ENCODE measurements at regions not wholly inside any gene's neighbourhood (a gene's known extent, or its start where the extent isn't known, plus 50 kb on each side); places are given as distances from the start of the nearest gene placed in this dataset.

GRCh38 chr3:77898621-77899020 is 858.7 kb downstream of the ROBO2 start:
- no peaks in the 10 kb centered on the region for H3K79me2 ChIP-seq (ENCODE audit: insufficient read depth, low read length)
- peaks cover 16 to 33% (median 20%) of the 10 kb centered on the region in 3 experiments for H3K36me3 Mint-ChIP-seq (ENCODE audit: insufficient read depth in 1 of 3, low read depth in 3 of 3)
- DNase-seq: no peak

More at GRCh38 chr3:77898621-77899020, 858.7 kb downstream of the ROBO2 start:
- no peak overlapping the region for H3K4me3 Mint-ChIP-seq
- no peaks in the 10 kb centered on the region for H3K4me1 Mint-ChIP-seq
- no peak overlapping the region for H3K56ac ChIP-seq (ENCODE audit: insufficient read length, low read depth, low read length)
- no peaks in the 10 kb centered on the region for H3K27me3 Mint-ChIP-seq (ENCODE audit: low read depth)
- H4K20me1 ChIP-seq (ENCODE audit: control insufficient read depth, insufficient read depth, insufficient read length): no peaks in the 10 kb centered on the region
- no peaks in the 10 kb centered on the region for H3K9me3 ChIP-seq (ENCODE audit: control insufficient read depth, low read depth, low read length)
- no peak overlapping the region for H2BK20ac ChIP-seq (ENCODE audit: low read depth, low read length, poor library complexity, severe bottlenecking)
- H3K14ac ChIP-seq (ENCODE audit: insufficient read depth, low read length): no peak overlapping the region
- no peak overlapping the region for H3T11ph ChIP-seq (ENCODE audit: low read length)
- no peak overlapping the region for H2BK12ac ChIP-seq (ENCODE audit: insufficient read length, low read depth, low read length)
- H2BK15ac ChIP-seq (ENCODE audit: low read depth, low read length): no peak overlapping the region
- no CpG with 5 or more reads among the region's 1 CpG for WGBS (ENCODE audit: extremely low coverage, insufficient read length, low lambda C conversion rate)
- no peak overlapping the region for H2AFZ ChIP-seq (ENCODE audit: low read length)
- no peak overlapping the region for H3K23ac ChIP-seq (ENCODE audit: insufficient read length, low read depth, low read length)
- peaks cover 29 to 32% of the 10 kb centered on the region in 2 experiments for H3K9me3 Mint-ChIP-seq
- no peaks in the 10 kb centered on the region for H3K23me2 ChIP-seq (ENCODE audit: insufficient read length, low read depth, low read length, poor library complexity, severe bottlenecking)
- H2BK5ac ChIP-seq (ENCODE audit: insufficient read length, low read length): no peak overlapping the region
- no peak overlapping the region for H3K9ac ChIP-seq (ENCODE audit: extremely low read depth, insufficient read length, low read length)
- H3K27ac Mint-ChIP-seq: no peak overlapping the region
- no peak overlapping the region for H4K8ac ChIP-seq (replicated peaks; ENCODE audit: insufficient read length, low read depth, low read length)
- no peaks in the 10 kb centered on the region for H3K4me1 ChIP-seq (ENCODE audit: insufficient read depth, low read length)
- no peak overlapping the region for H4K91ac ChIP-seq (ENCODE audit: insufficient read length, low read depth, low read length)
- TF ChIP-seq CTCF (conservative IDR thresholded peaks at IDR 0.05): no peak
- no peak overlapping the region for H3K4me2 ChIP-seq (ENCODE audit: insufficient read depth, insufficient read length, low read length)
- no peak overlapping the region for H2BK120ac ChIP-seq (ENCODE audit: low read depth, low read length, poor library complexity, severe bottlenecking)
- no peak overlapping the region for H3K4ac ChIP-seq (ENCODE audit: low read depth, low read length)
- no peak overlapping the region for H4K5ac ChIP-seq (ENCODE audit: insufficient read length, low read depth, low read length)
- H3K18ac ChIP-seq (ENCODE audit: insufficient read length, low read depth, low read length): no peak overlapping the region
- H3K27me3 ChIP-seq (ENCODE audit: insufficient read depth, low read length): no peaks in the 10 kb centered on the region
- H3K27ac ChIP-seq (ENCODE audit: insufficient read length, low read depth, low read length): no peak overlapping the region
- no peaks in the 10 kb centered on the region for H3K79me1 ChIP-seq (ENCODE audit: insufficient read depth, low read depth, low read length, poor library complexity, severe bottlenecking)
- no peak overlapping the region for H2AK5ac ChIP-seq (ENCODE audit: insufficient read length, low read length)
